ENCODE measurements at regions not wholly inside any gene's neighbourhood (a gene's known extent, or its start where the extent isn't known, plus 50 kb on each side); places are given as distances from the start of the nearest gene placed in this dataset.
"Not testable (repeated sequence)": the region's sequence is repeated elsewhere in the genome, so short reads cannot be mapped to it uniquely, and the experiment has no call there.

GRCh38 chr6:159427335-159427734 is 258.1 kb downstream of the FNDC1 start:
- ATAC-seq (no peak), DNase-seq (no peak)
- peaks cover 4% of the 10 kb centered on the region for H3K9me3 Mint-ChIP-seq
- H3K4me3 Mint-ChIP-seq = no peak overlapping the region
- no peaks in the 10 kb centered on the region for H3K4me1 Mint-ChIP-seq (ENCODE audit: low read depth)
- no peaks in the 10 kb centered on the region for H3K36me3 Mint-ChIP-seq (ENCODE audit: insufficient read depth)
- peaks cover 11% of the 10 kb centered on the region for H3K27me3 Mint-ChIP-seq (ENCODE audit: low read depth)

GRCh38 chr6:159425421-159425820 is 256.2 kb downstream of the FNDC1 start:
- Mint-ChIP-seq H3K9me3 (no peaks in the 10 kb centered on the region), H3K36me3 (ENCODE audit: insufficient read depth) (no peaks in the 10 kb centered on the region), H3K4me3 (no peak overlapping the region), H3K4me1 (ENCODE audit: low read depth) (no peaks in the 10 kb centered on the region), H3K27me3 (ENCODE audit: low read depth) (peaks cover 18% of the 10 kb centered on the region)
- no peak for DNase-seq
- no peak for ATAC-seq

GRCh38 chr6:159422041-159422984 is 253.1 kb downstream of the FNDC1 start:
- Mint-ChIP-seq H3K4me3 (no peak overlapping the region), H3K9me3 (no peaks in the 10 kb centered on the region), H3K27me3 (ENCODE audit: low read depth) (peaks cover 24% of the 10 kb centered on the region), H3K36me3 (ENCODE audit: insufficient read depth) (no peaks in the 10 kb centered on the region), H3K4me1 (ENCODE audit: low read depth) (no peaks in the 10 kb centered on the region)
- no peak for DNase-seq
- no peak for ATAC-seq

- Mint-ChIP-seq H3K27me3 (ENCODE audit: low read depth) (peaks cover 24% of the 10 kb centered on the region), H3K36me3 (ENCODE audit: insufficient read depth) (no peaks in the 10 kb centered on the region), H3K9me3 (no peaks in the 10 kb centered on the region), H3K4me3 (no peak overlapping the region), H3K4me1 (ENCODE audit: low read depth) (no peaks in the 10 kb centered on the region)
- ATAC-seq (no peak), DNase-seq (no peak)
Observed at GRCh38 chr6:159421586-159421985, 252.4 kb downstream of the FNDC1 start.

- H3K9me3 Mint-ChIP-seq = peaks cover 19% of the 10 kb centered on the region
- DNase-seq = no peak
- H3K27me3 Mint-ChIP-seq (ENCODE audit: low read depth) = peaks cover 13% of the 10 kb centered on the region
- no peak overlapping the region for H3K4me3 Mint-ChIP-seq
- no peaks in the 10 kb centered on the region for H3K36me3 Mint-ChIP-seq (ENCODE audit: insufficient read depth)
- no peak for ATAC-seq
- H3K4me1 Mint-ChIP-seq (ENCODE audit: low read depth) = no peaks in the 10 kb centered on the region
Observed at GRCh38 chr6:159418997-159419396, 249.8 kb downstream of the FNDC1 start.

- no peak for ATAC-seq
- H3K27me3 Mint-ChIP-seq (ENCODE audit: low read depth) = peaks cover 13% of the 10 kb centered on the region
- no peak overlapping the region for H3K4me3 Mint-ChIP-seq
- peaks cover 19% of the 10 kb centered on the region for H3K9me3 Mint-ChIP-seq
- H3K4me1 Mint-ChIP-seq (ENCODE audit: low read depth) = no peaks in the 10 kb centered on the region
- no peaks in the 10 kb centered on the region for H3K36me3 Mint-ChIP-seq (ENCODE audit: insufficient read depth)
- DNase-seq = no peak
Observed at GRCh38 chr6:159416891-159417560, 247.8 kb downstream of the FNDC1 start.

GRCh38 chr6:159415540-159415939 is 246.3 kb downstream of the FNDC1 start:
- Mint-ChIP-seq H3K36me3 (ENCODE audit: insufficient read depth) (no peaks in the 10 kb centered on the region), H3K4me3 (no peak overlapping the region), H3K9me3 (peaks cover 19% of the 10 kb centered on the region), H3K27me3 (ENCODE audit: low read depth) (peaks cover 7% of the 10 kb centered on the region), H3K4me1 (ENCODE audit: low read depth) (no peaks in the 10 kb centered on the region)
- no peak for ATAC-seq
- DNase-seq = no peak

- H3K4me3 Mint-ChIP-seq = no peak overlapping the region
- H3K9me3 Mint-ChIP-seq = peaks cover 19% of the 10 kb centered on the region
- peaks cover 4% of the 10 kb centered on the region for H3K27me3 Mint-ChIP-seq (ENCODE audit: low read depth)
- DNase-seq (no peak), ATAC-seq (no peak)
- no peaks in the 10 kb centered on the region for H3K36me3 Mint-ChIP-seq (ENCODE audit: insufficient read depth)
- no peaks in the 10 kb centered on the region for H3K4me1 Mint-ChIP-seq (ENCODE audit: low read depth)
Observed at GRCh38 chr6:159414711-159415110, 245.5 kb downstream of the FNDC1 start.

GRCh38 chr6:159407211-159407780 is 238.1 kb downstream of the FNDC1 start:
- not testable (repeated sequence) for ATAC-seq; H3K4me1 Mint-ChIP-seq (ENCODE audit: low read depth); H3K36me3 Mint-ChIP-seq (ENCODE audit: insufficient read depth); DNase-seq; H3K4me3 Mint-ChIP-seq; H3K27me3 Mint-ChIP-seq (ENCODE audit: low read depth); H3K9me3 Mint-ChIP-seq

GRCh38 chr6:159404296-159404695 is 235.1 kb downstream of the FNDC1 start:
- H3K36me3 Mint-ChIP-seq (ENCODE audit: insufficient read depth) = no peaks in the 10 kb centered on the region
- no peak overlapping the region for H3K4me3 Mint-ChIP-seq
- no peaks in the 10 kb centered on the region for H3K4me1 Mint-ChIP-seq (ENCODE audit: low read depth)
- H3K9me3 Mint-ChIP-seq = no peaks in the 10 kb centered on the region
- ATAC-seq = no peak
- H3K27me3 Mint-ChIP-seq (ENCODE audit: low read depth) = peaks cover 11% of the 10 kb centered on the region
- DNase-seq = no peak

GRCh38 chr6:159400826-159401225 is 231.6 kb downstream of the FNDC1 start:
- Mint-ChIP-seq H3K27me3 (ENCODE audit: low read depth) (peaks cover 15% of the 10 kb centered on the region), H3K4me3 (no peak overlapping the region), H3K36me3 (ENCODE audit: insufficient read depth) (no peaks in the 10 kb centered on the region), H3K4me1 (ENCODE audit: low read depth) (no peaks in the 10 kb centered on the region), H3K9me3 (no peaks in the 10 kb centered on the region)
- no peak for ATAC-seq
- no peak for DNase-seq

- Mint-ChIP-seq H3K9me3 (no peaks in the 10 kb centered on the region), H3K4me1 (ENCODE audit: low read depth) (no peaks in the 10 kb centered on the region), H3K36me3 (ENCODE audit: insufficient read depth) (no peaks in the 10 kb centered on the region), H3K27me3 (ENCODE audit: low read depth) (peaks cover 22% of the 10 kb centered on the region), H3K4me3 (no peak overlapping the region)
- DNase-seq (no peak), ATAC-seq (no peak)
Observed at GRCh38 chr6:159399751-159400221, 230.6 kb downstream of the FNDC1 start.

- Mint-ChIP-seq H3K27me3 (ENCODE audit: low read depth) (peaks cover 29% of the 10 kb centered on the region), H3K4me3 (no peak overlapping the region), H3K4me1 (ENCODE audit: low read depth) (no peaks in the 10 kb centered on the region), H3K9me3 (no peaks in the 10 kb centered on the region), H3K36me3 (ENCODE audit: insufficient read depth) (no peaks in the 10 kb centered on the region)
- no peak for DNase-seq
- ATAC-seq = no peak
Observed at GRCh38 chr6:159398633-159399032, 229.4 kb downstream of the FNDC1 start.

GRCh38 chr6:159397753-159398152 is 228.6 kb downstream of the FNDC1 start:
- Mint-ChIP-seq H3K36me3 (ENCODE audit: insufficient read depth) (no peaks in the 10 kb centered on the region), H3K4me1 (ENCODE audit: low read depth) (no peaks in the 10 kb centered on the region), H3K27me3 (ENCODE audit: low read depth) (peaks cover 31% of the 10 kb centered on the region), H3K9me3 (no peaks in the 10 kb centered on the region), H3K4me3 (no peak overlapping the region)
- ATAC-seq (no peak), DNase-seq (no peak)

Data from activated T-cell treated with anti-CD3 and anti-CD28 coated beads, Interleukin-2, amount 50 U/mL, for 4 hours (primary cell).